Hepatocyte (in vitro differentiated cells): ENCODE measurements at regions not wholly inside any gene's neighbourhood (a gene's known extent, or its start where the extent isn't known, plus 50 kb on each side); places are given as distances from the start of the nearest gene placed in this dataset.

ENCODE experiments used
- DNase-seq: peaks from one replicate; pipeline ENCODE4 v3.0.0-alpha.2; 2016; ENCODE audit warnings: low spot score
- H2AFZ ChIP-seq: fragments of 200-600 bp; sonication (generic); 2 replicates; pipeline ENCODE4 v1.6.0; 2016; ENCODE audit warnings: antibody characterized with exemption, mild to moderate bottlenecking
- H3K27ac ChIP-seq: fragments of 200-600 bp; sonication (generic); 2 replicates; pipeline ENCODE4 v1.5.1; 2016; ENCODE audit warnings: mild to moderate bottlenecking
- H3K27me3 ChIP-seq: fragments of 200-600 bp; sonication (generic); 2 replicates; pipeline ENCODE4 v1.6.1; 2016
- H3K36me3 ChIP-seq: fragments of 200-600 bp; sonication (generic); replicated peaks from 2 replicates; pipeline ENCODE4 v1.5.1; 2016; ENCODE audit warnings: low read depth; ENCODE audit not compliant: insufficient read depth
- H3K4me1 ChIP-seq: fragments of 200-600 bp; sonication (generic); 2 replicates; pipeline ENCODE4 v1.5.1; 2016; ENCODE audit warnings: mild to moderate bottlenecking, moderate library complexity; ENCODE audit not compliant: insufficient read depth
- H3K4me2 ChIP-seq: fragments of 200-600 bp; sonication (generic); 2 replicates; pipeline ENCODE4 v1.6.0; 2016
- H3K4me3 ChIP-seq: fragments of 200-600 bp; sonication (generic); 2 replicates; pipeline ENCODE4 v1.5.1; 2016; ENCODE audit warnings: mild to moderate bottlenecking
- H3K79me2 ChIP-seq: fragments of 200-600 bp; sonication (generic); 2 replicates; pipeline ENCODE4 v1.6.0; 2017; ENCODE audit warnings: mild to moderate bottlenecking
- H3K9me2 ChIP-seq: fragments of 200-600 bp; sonication (generic); replicated peaks from 2 replicates; pipeline ENCODE4 v1.6.0; 2017; ENCODE audit warnings: mild to moderate bottlenecking; ENCODE audit not compliant: insufficient read depth
- H3K9me3 ChIP-seq: fragments of 200-600 bp; sonication (generic); 2 replicates; pipeline ENCODE4 v1.5.1; 2016; ENCODE audit warnings: low read depth, mild to moderate bottlenecking
- H4K20me1 ChIP-seq: fragments of 200-600 bp; sonication (generic); 2 replicates; pipeline ENCODE4 v1.6.0; 2016; ENCODE audit warnings: mild to moderate bottlenecking; ENCODE audit not compliant: insufficient read depth, poor library complexity, severe bottlenecking
- CTCF ChIP-seq: fragments of 200-600 bp; sonication (generic); IDR thresholded peaks from 2 replicates; pipeline ENCODE4 v1.5.1; 2016; ENCODE audit warnings: antibody characterized with exemption, mild to moderate bottlenecking; ENCODE audit not compliant: poor library complexity
- EZH2 ChIP-seq: fragments of 200-600 bp; sonication (generic); IDR thresholded peaks from 2 replicates; pipeline ENCODE4 v1.6.1; 2016; ENCODE audit warnings: antibody characterized with exemption, mild to moderate bottlenecking, borderline replicate concordance
- EZH2phosphoT487 ChIP-seq: fragments of 200-600 bp; sonication (generic); IDR thresholded peaks from one replicate; pipeline ENCODE4 v1.6.1; 2018; ENCODE audit warnings: antibody characterized with exemption, mild to moderate bottlenecking, low read depth, moderate library complexity; ENCODE audit not compliant: unreplicated experiment, severe bottlenecking
- WGBS: methylation state at CpG from one replicate; pipeline ENCODE4 v1.1.6; 2016; ENCODE audit warnings: low lambda C conversion rate; ENCODE audit errors: missing lambda C conversion rate; 5-methylcytosine and 5-hydroxymethylcytosine counted together

GRCh38 chr9:27671636-27672035 is 98.4 kb upstream of the C9orf72 start:
- Histone ChIP-seq H4K20me1 (no peaks in the 10 kb centered on the region), H3K9me3 (no peaks in the 10 kb centered on the region), H3K27me3 (no peaks in the 10 kb centered on the region), H3K4me3 (no peak overlapping the region), H3K9me2 (no peaks in the 10 kb centered on the region), H3K4me1 (peaks cover 13% of the 10 kb centered on the region), H3K4me2 (no peak overlapping the region), H2AFZ (no peak overlapping the region), H3K79me2 (no peaks in the 10 kb centered on the region), H3K27ac (no peak overlapping the region), H3K36me3 (no peaks in the 10 kb centered on the region)
- TF ChIP-seq CTCF (no peak), EZH2phosphoT487 (no peak), EZH2 (no peak)
- no peak for DNase-seq
- WGBS: 71% methylated on average over 5 of the region's 5 CpGs

GRCh38 chr9:27672718-27673117 is 99.4 kb upstream of the C9orf72 start:
- H3K79me2 ChIP-seq: no peaks in the 10 kb centered on the region
- no peak for DNase-seq
- H3K9me3 ChIP-seq: no peaks in the 10 kb centered on the region
- peaks cover 13% of the 10 kb centered on the region for H3K4me1 ChIP-seq
- no peaks in the 10 kb centered on the region for H3K27me3 ChIP-seq
- no peaks in the 10 kb centered on the region for H4K20me1 ChIP-seq
- no peaks in the 10 kb centered on the region for H3K36me3 ChIP-seq
- H3K27ac ChIP-seq: no peak overlapping the region
- no peak overlapping the region for H2AFZ ChIP-seq
- 90% methylated on average over 3 of the region's 3 CpGs for WGBS
- TF ChIP-seq EZH2: no peak
- no peak overlapping the region for H3K4me3 ChIP-seq
- no peaks in the 10 kb centered on the region for H3K9me2 ChIP-seq
- H3K4me2 ChIP-seq: no peak overlapping the region

- Histone ChIP-seq H2AFZ (no peak overlapping the region), H3K27ac (peak overlapping the region; percentile 42)
These were observed 100.4 kb upstream of the C9orf72 start for GRCh38 chr9:27673641-27674040.

GRCh38 chr9:27675354-27675753 is 102.1 kb upstream of the C9orf72 start:
- no peak for DNase-seq
- TF ChIP-seq CTCF (no peak), EZH2phosphoT487 (no peak), EZH2 (no peak)
- no peaks in the 10 kb centered on the region for H3K9me3 ChIP-seq
- H4K20me1 ChIP-seq: no peaks in the 10 kb centered on the region
- WGBS: 73% methylated on average over 6 of the region's 6 CpGs
- H3K36me3 ChIP-seq: no peaks in the 10 kb centered on the region
- no peaks in the 10 kb centered on the region for H3K79me2 ChIP-seq
- H3K4me1 ChIP-seq: peaks cover 13% of the 10 kb centered on the region
- no peaks in the 10 kb centered on the region for H3K9me2 ChIP-seq
- no peak overlapping the region for H3K4me3 ChIP-seq
- no peaks in the 10 kb centered on the region for H3K27me3 ChIP-seq
- H2AFZ ChIP-seq: peak overlapping the region; percentile 1
- peak overlapping the region; percentile 67 for H3K27ac ChIP-seq
- no peak overlapping the region for H3K4me2 ChIP-seq

More at GRCh38 chr9:27673641-27674040, 100.4 kb upstream of the C9orf72 start:
- H3K4me1 ChIP-seq: peaks cover 13% of the 10 kb centered on the region
- H3K4me2 ChIP-seq: no peak overlapping the region
- H3K79me2 ChIP-seq: no peaks in the 10 kb centered on the region
- no peaks in the 10 kb centered on the region for H3K36me3 ChIP-seq
- H3K9me2 ChIP-seq: no peaks in the 10 kb centered on the region
- no peaks in the 10 kb centered on the region for H4K20me1 ChIP-seq
- no peaks in the 10 kb centered on the region for H3K9me3 ChIP-seq
- no peaks in the 10 kb centered on the region for H3K27me3 ChIP-seq
- no peak for TF ChIP-seq CTCF
- TF ChIP-seq EZH2phosphoT487: no peak
- TF ChIP-seq EZH2: no peak
- no peak overlapping the region for H3K4me3 ChIP-seq
- WGBS: 69% methylated on average over 3 of the region's 3 CpGs
- DNase-seq: no peak
